NCI-H187 (cell line): ENCODE measurements at regions not wholly inside any gene's neighbourhood (a gene's known extent, or its start where the extent isn't known, plus 50 kb on each side); places are given as distances from the start of the nearest gene placed in this dataset.

Experiments
- DNase-seq, 2 experiments: peaks; one replicate each; lab custom pipeline; 2025; lab: John Stamatoyannopoulos, UW

- DNase-seq, result no peak
These were observed 260.3 kb upstream of the MOCS1 start for GRCh38 chr6:40194447-40195170.

- DNase-seq, result no peak
These were observed 258.3 kb upstream of the MOCS1 start for GRCh38 chr6:40192516-40192915.

- no peak for DNase-seq
These were observed 254.7 kb upstream of the MOCS1 start for GRCh38 chr6:40188931-40189330.

GRCh38 chr6:40187535-40188144 is 253.4 kb upstream of the MOCS1 start:
- no peak for DNase-seq

GRCh38 chr6:40185486-40185885 is 251.2 kb upstream of the MOCS1 start:
- no peak for DNase-seq

GRCh38 chr6:40183902-40184301 is 249.6 kb upstream of the MOCS1 start:
- no peak for DNase-seq

- no peak for DNase-seq
These were observed 247.1 kb upstream of the MOCS1 start for GRCh38 chr6:40181367-40181766.

- no peak for DNase-seq
These were observed 246.0 kb upstream of the MOCS1 start for GRCh38 chr6:40180271-40180670.

- no peak for DNase-seq
These were observed 245.2 kb upstream of the MOCS1 start for GRCh38 chr6:40179496-40179895.

- DNase-seq, result no peak
These were observed 243.3 kb upstream of the MOCS1 start for GRCh38 chr6:40177598-40177997.

GRCh38 chr6:40176152-40176551 is 241.9 kb upstream of the MOCS1 start:
- no peak for DNase-seq

- DNase-seq, result no peak
These were observed 238.0 kb upstream of the MOCS1 start for GRCh38 chr6:40172272-40172671.

- DNase-seq, result no peak
These were observed 237.1 kb upstream of the MOCS1 start for GRCh38 chr6:40171343-40171742.

GRCh38 chr6:40170856-40171255 is 236.6 kb upstream of the MOCS1 start:
- DNase-seq, result no peak

- DNase-seq, result no peak
These were observed 235.6 kb upstream of the MOCS1 start for GRCh38 chr6:40169878-40170277.

GRCh38 chr6:40166963-40167362 is 232.7 kb upstream of the MOCS1 start:
- no peak for DNase-seq

- no peak for DNase-seq
These were observed 230.9 kb upstream of the MOCS1 start for GRCh38 chr6:40165036-40165709.

- DNase-seq, result no peak
These were observed 230.1 kb upstream of the MOCS1 start for GRCh38 chr6:40164345-40164755.

- no peak for DNase-seq
These were observed 229.7 kb upstream of the MOCS1 start for GRCh38 chr6:40163924-40164323.

- no peak for DNase-seq
These were observed 227.8 kb upstream of the MOCS1 start for GRCh38 chr6:40162074-40162473.

- no peak for DNase-seq
These were observed 226.6 kb upstream of the MOCS1 start for GRCh38 chr6:40160826-40161225.

GRCh38 chr6:40159865-40160264 is 225.6 kb upstream of the MOCS1 start:
- no peak for DNase-seq

GRCh38 chr6:40152701-40153436 is 218.6 kb upstream of the MOCS1 start:
- no peak for DNase-seq
